Fibroblast of the aortic adventitia (primary cell): ENCODE measurements at regions not wholly inside any gene's neighbourhood (a gene's known extent, or its start where the extent isn't known, plus 50 kb on each side); places are given as distances from the start of the nearest gene placed in this dataset.
A peak's percentile ranks its signal among the peaks of the same experiment; 100 is the strongest.

Experiments used
- DNase-seq: peaks from one replicate; pipeline ENCODE4 v3.0.0-alpha.2; 2010; ENCODE audit warnings: low read depth
- H3K4me3 ChIP-seq: 2 replicates; pipeline ENCODE4 v1.5.1; 2011; ENCODE audit warnings: low read depth, mild to moderate bottlenecking, control low read depth, low read length, moderate library complexity
- CTCF ChIP-seq: IDR thresholded peaks from 2 replicates; pipeline ENCODE4 v1.5.1; 2011; ENCODE audit warnings: mild to moderate bottlenecking, low read length, control low read depth, inconsistent platforms; ENCODE audit not compliant: insufficient read depth

GRCh38 chr13:95492044-95492801 is 60.3 kb upstream of the CLDN10 start:
- no peak for DNase-seq
- no peak overlapping the region for H3K4me3 ChIP-seq
- TF ChIP-seq CTCF: no peak

- TF ChIP-seq CTCF: peak; percentile 82
- no peak overlapping the region for H3K4me3 ChIP-seq
Measured at GRCh38 chr13:95494082-95494681, 58.3 kb upstream of the CLDN10 start.

GRCh38 chr13:95496485-95496884 is 56.0 kb upstream of the CLDN10 start:
- H3K4me3 ChIP-seq: no peak overlapping the region
- no peak for TF ChIP-seq CTCF
- no peak for DNase-seq

More at GRCh38 chr13:95494082-95494681, 58.3 kb upstream of the CLDN10 start:
- DNase-seq: peak; percentile 83

DNA sequence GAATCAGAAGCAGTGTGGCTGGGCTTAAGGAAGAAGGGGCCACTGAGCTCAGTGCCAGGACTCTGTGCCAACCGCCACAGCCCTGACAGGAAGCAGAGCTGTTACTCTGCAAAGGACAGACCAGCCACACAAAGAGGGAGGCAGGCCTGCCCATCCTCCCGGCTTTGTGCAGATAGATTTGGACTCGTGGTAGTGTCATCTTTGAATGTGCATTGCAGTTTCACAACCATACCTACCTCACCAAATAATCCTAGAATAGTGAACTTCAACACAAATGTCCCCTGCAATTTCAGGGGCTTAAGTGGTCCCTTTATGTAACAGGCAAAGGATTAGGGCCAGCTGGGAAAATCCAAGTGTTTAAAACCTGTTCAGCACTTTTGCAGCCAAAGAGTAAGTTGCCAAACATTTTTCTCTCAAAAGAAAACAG is 55.1 kb upstream of the CLDN10 start:
- TF ChIP-seq CTCF: no peak
- no peak overlapping the region for H3K4me3 ChIP-seq
- DNase-seq: no peak

GRCh38 chr13:95498886-95499285 is 53.6 kb upstream of the CLDN10 start:
- H3K4me3 ChIP-seq: no peak overlapping the region
- TF ChIP-seq CTCF: no peak
- DNase-seq: no peak

GRCh38 chr13:95499811-95500712 is 52.5 kb upstream of the CLDN10 start:
- TF ChIP-seq CTCF: no peak
- DNase-seq: no peak

More at GRCh38 chr13:95499811-95500712, 52.5 kb upstream of the CLDN10 start:
- H3K4me3 ChIP-seq: no peak overlapping the region
